ENCODE measurements at regions not wholly inside any gene's neighbourhood (a gene's known extent, or its start where the extent isn't known, plus 50 kb on each side); places are given as distances from the start of the nearest gene placed in this dataset.

DNA sequence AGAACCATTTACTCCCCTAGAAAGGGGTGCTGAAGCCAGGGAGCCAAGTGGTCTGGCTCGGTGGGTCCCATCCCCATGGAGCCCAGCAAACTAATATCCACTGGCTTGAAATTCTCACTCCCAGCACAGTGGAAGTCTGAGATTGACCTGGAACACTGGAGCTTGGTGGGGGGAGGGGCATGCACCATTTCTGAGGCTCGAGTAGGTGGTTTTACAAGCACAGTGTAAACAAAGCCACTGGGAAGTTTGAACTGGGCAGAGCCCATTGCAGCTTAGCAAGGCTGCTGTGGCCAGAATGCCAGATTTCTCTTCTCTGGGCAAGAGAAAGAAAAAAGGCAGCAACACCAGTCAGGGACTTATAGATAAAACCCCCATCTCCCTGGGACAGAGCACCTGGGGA lies 855.8 kb upstream of the CITED2 start:
- TF ChIP-seq POLR2AphosphoS5 (IDR thresholded peaks at IDR 0.05) = no peak
- TF ChIP-seq EP300 (IDR thresholded peaks at IDR 0.05) = no peak
- TF ChIP-seq, protein P1, sequence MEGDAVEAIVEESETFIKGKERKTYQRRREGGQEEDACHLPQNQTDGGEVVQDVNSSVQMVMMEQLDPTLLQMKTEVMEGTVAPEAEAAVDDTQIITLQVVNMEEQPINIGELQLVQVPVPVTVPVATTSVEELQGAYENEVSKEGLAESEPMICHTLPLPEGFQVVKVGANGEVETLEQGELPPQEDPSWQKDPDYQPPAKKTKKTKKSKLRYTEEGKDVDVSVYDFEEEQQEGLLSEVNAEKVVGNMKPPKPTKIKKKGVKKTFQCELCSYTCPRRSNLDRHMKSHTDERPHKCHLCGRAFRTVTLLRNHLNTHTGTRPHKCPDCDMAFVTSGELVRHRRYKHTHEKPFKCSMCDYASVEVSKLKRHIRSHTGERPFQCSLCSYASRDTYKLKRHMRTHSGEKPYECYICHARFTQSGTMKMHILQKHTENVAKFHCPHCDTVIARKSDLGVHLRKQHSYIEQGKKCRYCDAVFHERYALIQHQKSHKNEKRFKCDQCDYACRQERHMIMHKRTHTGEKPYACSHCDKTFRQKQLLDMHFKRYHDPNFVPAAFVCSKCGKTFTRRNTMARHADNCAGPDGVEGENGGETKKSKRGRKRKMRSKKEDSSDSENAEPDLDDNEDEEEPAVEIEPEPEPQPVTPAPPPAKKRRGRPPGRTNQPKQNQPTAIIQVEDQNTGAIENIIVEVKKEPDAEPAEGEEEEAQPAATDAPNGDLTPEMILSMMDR (IDR thresholded peaks at IDR 0.05) = no peak
